ENCODE measurements at regions not wholly inside any gene's neighbourhood (a gene's known extent, or its start where the extent isn't known, plus 50 kb on each side); places are given as distances from the start of the nearest gene placed in this dataset.
"Not testable (repeated sequence)": the region's sequence is repeated elsewhere in the genome, so short reads cannot be mapped to it uniquely, and the experiment has no call there.

GRCh38 chr9:74007833-74008232, 489.3 kb upstream of the RORB start:
- H3K4me3 ChIP-seq (ENCODE audit: low read length) = no peak overlapping the region
- no peak for DNase-seq (ENCODE audit: low read depth, low spot score)

GRCh38 chr9:74016004-74016403, 481.1 kb upstream of the RORB start:
- no peak for DNase-seq (ENCODE audit: low read depth, low spot score)
- no peak overlapping the region for H3K4me3 ChIP-seq (ENCODE audit: low read length)

GRCh38 chr9:74025402-74025925, 471.7 kb upstream of the RORB start:
- H3K4me3 ChIP-seq (ENCODE audit: low read length) = no peak overlapping the region
- DNase-seq (ENCODE audit: low read depth, low spot score) = no peak

GRCh38 chr9:74032421-74032820, 464.7 kb upstream of the RORB start:
- no peak for DNase-seq (ENCODE audit: low read depth, low spot score)
- no peak overlapping the region for H3K4me3 ChIP-seq (ENCODE audit: low read length)

GRCh38 chr9:74035786-74036185, 461.3 kb upstream of the RORB start:
- H3K4me3 ChIP-seq (ENCODE audit: low read length) = no peak overlapping the region
- no peak for DNase-seq (ENCODE audit: low read depth, low spot score)

- peak; percentile 95 for DNase-seq (ENCODE audit: low read depth, low spot score)
- no peak overlapping the region for H3K4me3 ChIP-seq (ENCODE audit: low read length)
These were observed 460.4 kb upstream of the RORB start for GRCh38 chr9:74036549-74037231.

- no peak overlapping the region for H3K4me3 ChIP-seq (ENCODE audit: low read length)
These were observed 459.9 kb upstream of the RORB start for GRCh38 chr9:74037274-74037673.

GRCh38 chr9:74041588-74041987, 455.5 kb upstream of the RORB start:
- no peak for DNase-seq (ENCODE audit: low read depth, low spot score)
- H3K4me3 ChIP-seq (ENCODE audit: low read length) = no peak overlapping the region

More at GRCh38 chr9:74037274-74037673, 459.9 kb upstream of the RORB start:
- DNase-seq (ENCODE audit: low read depth, low spot score) = no peak

GRCh38 chr9:74044844-74045243, 452.3 kb upstream of the RORB start:
- no peak for DNase-seq (ENCODE audit: low read depth, low spot score)
- no peak overlapping the region for H3K4me3 ChIP-seq (ENCODE audit: low read length)

GRCh38 chr9:74056023-74056422, 441.1 kb upstream of the RORB start:
- DNase-seq (ENCODE audit: low read depth, low spot score) = peak; percentile 27
- no peak overlapping the region for H3K4me3 ChIP-seq (ENCODE audit: low read length)

GRCh38 chr9:74057051-74057450, 440.1 kb upstream of the RORB start:
- H3K4me3 ChIP-seq (ENCODE audit: low read length); DNase-seq (ENCODE audit: low read depth, low spot score): not testable (repeated sequence)

GRCh38 chr9:74064702-74065101, 432.4 kb upstream of the RORB start:
- DNase-seq (ENCODE audit: low read depth, low spot score) = no peak
- no peak overlapping the region for H3K4me3 ChIP-seq (ENCODE audit: low read length)

- peak; percentile 57 for DNase-seq (ENCODE audit: low read depth, low spot score)
These were observed 431.0 kb upstream of the RORB start for GRCh38 chr9:74066128-74066527.

GRCh38 chr9:74066605-74067004, 430.5 kb upstream of the RORB start:
- no peak for DNase-seq (ENCODE audit: low read depth, low spot score)
- H3K4me3 ChIP-seq (ENCODE audit: low read length) = no peak overlapping the region

More at GRCh38 chr9:74066128-74066527, 431.0 kb upstream of the RORB start:
- no peak overlapping the region for H3K4me3 ChIP-seq (ENCODE audit: low read length)

- H3K4me3 ChIP-seq (ENCODE audit: low read length) = no peak overlapping the region
- no peak for DNase-seq (ENCODE audit: low read depth, low spot score)
These were observed 425.6 kb upstream of the RORB start for GRCh38 chr9:74071502-74071901.

GRCh38 chr9:74073897-74074296, 423.2 kb upstream of the RORB start:
- no peak overlapping the region for H3K4me3 ChIP-seq (ENCODE audit: low read length)
- DNase-seq (ENCODE audit: low read depth, low spot score) = no peak

GRCh38 chr9:74078647-74079046, 418.5 kb upstream of the RORB start:
- no peak overlapping the region for H3K4me3 ChIP-seq (ENCODE audit: low read length)
- no peak for DNase-seq (ENCODE audit: low read depth, low spot score)

GRCh38 chr9:74080652-74081051, 416.5 kb upstream of the RORB start:
- DNase-seq (ENCODE audit: low read depth, low spot score); H3K4me3 ChIP-seq (ENCODE audit: low read length): not testable (repeated sequence)

- no peak for DNase-seq (ENCODE audit: low read depth, low spot score)
- no peak overlapping the region for H3K4me3 ChIP-seq (ENCODE audit: low read length)
These were observed 413.3 kb upstream of the RORB start for GRCh38 chr9:74083681-74084433.

GRCh38 chr9:74085384-74086037, 411.6 kb upstream of the RORB start:
- H3K4me3 ChIP-seq (ENCODE audit: low read length); DNase-seq (ENCODE audit: low read depth, low spot score): not testable (repeated sequence)
